Activated T-cell treated with anti-CD3 and anti-CD28 coated beads, Interleukin-2, amount 50 U/mL, for 24 hours (primary cell): ENCODE measurements at regions not wholly inside any gene's neighbourhood (a gene's known extent, or its start where the extent isn't known, plus 50 kb on each side); places are given as distances from the start of the nearest gene placed in this dataset.

ENCODE experiments used
- DNase-seq: peaks from one replicate; pipeline ENCODE4 v3.0.0-alpha.2; 2020
- H3K27ac Mint-ChIP-seq: 2 replicates; pipeline ENCODE4 v1.8.0; 2020; ENCODE audit warnings: mild to moderate bottlenecking, mixed read lengths
- H3K27me3 Mint-ChIP-seq: 2 replicates; pipeline ENCODE4 v1.8.0; 2020; ENCODE audit warnings: mixed read lengths
- H3K36me3 Mint-ChIP-seq: 2 replicates; pipeline ENCODE4 v1.8.0; 2020; ENCODE audit warnings: low read depth, mixed read lengths
- H3K4me1 Mint-ChIP-seq: 2 replicates; pipeline ENCODE4 v1.8.0; 2020; ENCODE audit warnings: low read depth, mixed read lengths
- H3K4me3 Mint-ChIP-seq: 2 replicates; pipeline ENCODE4 v1.8.0; 2020; ENCODE audit warnings: mild to moderate bottlenecking, moderate library complexity, mixed read lengths
- H3K9me3 Mint-ChIP-seq: 2 replicates; pipeline ENCODE4 v1.8.0; 2020; ENCODE audit warnings: mixed read lengths

- no peak for DNase-seq
- Mint-ChIP-seq H3K4me1 (no peaks in the 10 kb centered on the region), H3K4me3 (no peak overlapping the region), H3K27ac (no peak overlapping the region), H3K9me3 (no peaks in the 10 kb centered on the region), H3K36me3 (no peaks in the 10 kb centered on the region), H3K27me3 (peaks cover 32% of the 10 kb centered on the region)
Measured at GRCh38 chr9:88724331-88724730, 189.4 kb downstream of the NXNL2 start.

GRCh38 chr9:88725300-88726019, 190.5 kb downstream of the NXNL2 start:
- no peaks in the 10 kb centered on the region for H3K9me3 Mint-ChIP-seq
- no peaks in the 10 kb centered on the region for H3K4me1 Mint-ChIP-seq
- H3K36me3 Mint-ChIP-seq: no peaks in the 10 kb centered on the region
- DNase-seq: no peak
- H3K4me3 Mint-ChIP-seq: no peak overlapping the region
- no peak overlapping the region for H3K27ac Mint-ChIP-seq
- H3K27me3 Mint-ChIP-seq: peaks cover 30% of the 10 kb centered on the region

GRCh38 chr9:88726803-88727202, 191.8 kb downstream of the NXNL2 start:
- Mint-ChIP-seq H3K27me3 (peaks cover 38% of the 10 kb centered on the region), H3K9me3 (no peaks in the 10 kb centered on the region), H3K27ac (no peak overlapping the region), H3K4me3 (no peak overlapping the region), H3K36me3 (no peaks in the 10 kb centered on the region), H3K4me1 (no peaks in the 10 kb centered on the region)
- no peak for DNase-seq

GRCh38 chr9:88730780-88731179, 195.8 kb downstream of the NXNL2 start:
- H3K9me3 Mint-ChIP-seq: no peaks in the 10 kb centered on the region
- no peak overlapping the region for H3K4me3 Mint-ChIP-seq
- H3K27me3 Mint-ChIP-seq: peaks cover 25% of the 10 kb centered on the region
- DNase-seq: no peak
- no peak overlapping the region for H3K27ac Mint-ChIP-seq
- no peaks in the 10 kb centered on the region for H3K4me1 Mint-ChIP-seq
- no peaks in the 10 kb centered on the region for H3K36me3 Mint-ChIP-seq

GRCh38 chr9:88732128-88732527, 197.2 kb downstream of the NXNL2 start:
- Mint-ChIP-seq H3K27me3 (peaks cover 29% of the 10 kb centered on the region), H3K4me1 (no peaks in the 10 kb centered on the region), H3K9me3 (no peaks in the 10 kb centered on the region), H3K36me3 (no peaks in the 10 kb centered on the region), H3K27ac (no peak overlapping the region), H3K4me3 (no peak overlapping the region)
- no peak for DNase-seq

- Mint-ChIP-seq H3K4me1 (no peaks in the 10 kb centered on the region), H3K27me3 (peaks cover 34% of the 10 kb centered on the region), H3K36me3 (no peaks in the 10 kb centered on the region), H3K9me3 (no peaks in the 10 kb centered on the region), H3K27ac (no peak overlapping the region), H3K4me3 (no peak overlapping the region)
- DNase-seq: no peak
Measured at GRCh38 chr9:88733651-88734421, 198.9 kb downstream of the NXNL2 start.

GRCh38 chr9:88734527-88734926, 199.5 kb downstream of the NXNL2 start:
- H3K4me1 Mint-ChIP-seq: no peaks in the 10 kb centered on the region
- DNase-seq: no peak

GRCh38 chr9:88736136-88736637, 201.2 kb downstream of the NXNL2 start:
- no peak overlapping the region for H3K27ac Mint-ChIP-seq
- H3K4me1 Mint-ChIP-seq: no peaks in the 10 kb centered on the region
- no peaks in the 10 kb centered on the region for H3K36me3 Mint-ChIP-seq
- no peak for DNase-seq
- no peak overlapping the region for H3K4me3 Mint-ChIP-seq
- no peaks in the 10 kb centered on the region for H3K9me3 Mint-ChIP-seq
- peaks cover 39% of the 10 kb centered on the region for H3K27me3 Mint-ChIP-seq

More at GRCh38 chr9:88734527-88734926, 199.5 kb downstream of the NXNL2 start:
- Mint-ChIP-seq H3K36me3 (no peaks in the 10 kb centered on the region), H3K27ac (no peak overlapping the region), H3K27me3 (peaks cover 33% of the 10 kb centered on the region), H3K4me3 (no peak overlapping the region), H3K9me3 (no peaks in the 10 kb centered on the region)

- no peak overlapping the region for H3K4me3 Mint-ChIP-seq
- H3K36me3 Mint-ChIP-seq: no peaks in the 10 kb centered on the region
- no peaks in the 10 kb centered on the region for H3K4me1 Mint-ChIP-seq
- H3K27ac Mint-ChIP-seq: no peak overlapping the region
- H3K9me3 Mint-ChIP-seq: no peaks in the 10 kb centered on the region
- DNase-seq: no peak
- peaks cover 38% of the 10 kb centered on the region for H3K27me3 Mint-ChIP-seq
Measured at GRCh38 chr9:88737031-88737430, 202.1 kb downstream of the NXNL2 start.

GRCh38 chr9:88737876-88738275, 202.9 kb downstream of the NXNL2 start:
- no peak for DNase-seq
- Mint-ChIP-seq H3K27ac (no peak overlapping the region), H3K4me3 (no peak overlapping the region), H3K9me3 (no peaks in the 10 kb centered on the region), H3K27me3 (peaks cover 38% of the 10 kb centered on the region), H3K4me1 (no peaks in the 10 kb centered on the region), H3K36me3 (no peaks in the 10 kb centered on the region)

- Mint-ChIP-seq H3K27ac (no peak overlapping the region), H3K36me3 (no peaks in the 10 kb centered on the region), H3K27me3 (peaks cover 40% of the 10 kb centered on the region), H3K4me1 (no peaks in the 10 kb centered on the region), H3K9me3 (no peaks in the 10 kb centered on the region), H3K4me3 (no peak overlapping the region)
- no peak for DNase-seq
Measured at GRCh38 chr9:88738709-88739108, 203.7 kb downstream of the NXNL2 start.

- Mint-ChIP-seq H3K27me3 (peaks cover 46% of the 10 kb centered on the region), H3K4me1 (no peaks in the 10 kb centered on the region), H3K27ac (no peak overlapping the region), H3K36me3 (no peaks in the 10 kb centered on the region), H3K9me3 (no peaks in the 10 kb centered on the region), H3K4me3 (no peak overlapping the region)
- DNase-seq: no peak
Measured at GRCh38 chr9:88739373-88739772, 204.4 kb downstream of the NXNL2 start.

GRCh38 chr9:88740844-88741243, 205.9 kb downstream of the NXNL2 start:
- no peak overlapping the region for H3K4me3 Mint-ChIP-seq
- no peaks in the 10 kb centered on the region for H3K36me3 Mint-ChIP-seq
- peaks cover 56% of the 10 kb centered on the region for H3K27me3 Mint-ChIP-seq
- no peaks in the 10 kb centered on the region for H3K9me3 Mint-ChIP-seq
- DNase-seq: no peak
- no peaks in the 10 kb centered on the region for H3K4me1 Mint-ChIP-seq
- no peak overlapping the region for H3K27ac Mint-ChIP-seq

GRCh38 chr9:88741335-88741734, 206.4 kb downstream of the NXNL2 start:
- no peak for DNase-seq
- Mint-ChIP-seq H3K4me1 (no peaks in the 10 kb centered on the region), H3K27ac (no peak overlapping the region), H3K9me3 (no peaks in the 10 kb centered on the region), H3K4me3 (no peak overlapping the region), H3K27me3 (peaks cover 53% of the 10 kb centered on the region), H3K36me3 (no peaks in the 10 kb centered on the region)

- H3K4me3 Mint-ChIP-seq: no peak overlapping the region
- H3K9me3 Mint-ChIP-seq: no peaks in the 10 kb centered on the region
- DNase-seq: no peak
- H3K4me1 Mint-ChIP-seq: no peaks in the 10 kb centered on the region
- H3K27me3 Mint-ChIP-seq: peaks cover 46% of the 10 kb centered on the region
- no peak overlapping the region for H3K27ac Mint-ChIP-seq
- no peaks in the 10 kb centered on the region for H3K36me3 Mint-ChIP-seq
Measured at GRCh38 chr9:88742483-88742882, 207.5 kb downstream of the NXNL2 start.
